GM21390 (cell line): ENCODE measurements at regions not wholly inside any gene's neighbourhood (a gene's known extent, or its start where the extent isn't known, plus 50 kb on each side); places are given as distances from the start of the nearest gene placed in this dataset.
A peak's percentile ranks its signal among the peaks of the same experiment; 100 is the strongest.

Experiments used
- ATAC-seq: cut with Tn5 transposase; IDR thresholded peaks from one replicate; pipeline ENCODE4 v1.9.1; 2021; ENCODE audit not compliant: unreplicated experiment

- no peak for ATAC-seq
Observed at GRCh38 chr11:129723146-129723760, 92.4 kb upstream of the TMEM45B start.

DNA sequence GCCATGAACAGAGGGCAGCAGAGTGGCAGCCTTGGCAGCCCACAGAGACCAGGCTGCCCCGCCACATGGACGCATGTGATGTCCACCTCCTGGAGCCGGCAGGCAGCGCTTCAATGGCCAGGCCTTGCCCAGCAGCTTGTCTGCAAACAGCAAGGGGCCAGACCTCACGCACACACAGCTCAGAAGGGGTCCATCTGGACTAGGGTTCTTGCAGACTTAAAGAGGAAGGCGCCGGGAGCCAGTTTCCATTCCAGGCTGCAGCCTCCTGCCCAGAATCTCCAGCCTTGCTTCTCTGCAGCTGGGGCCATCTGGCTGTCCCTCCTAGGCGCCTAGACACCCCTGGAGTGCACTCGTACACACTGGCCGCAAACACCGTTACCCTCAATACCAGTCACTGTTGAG is 91.9 kb upstream of the TMEM45B start:
- ATAC-seq, result no peak

DNA sequence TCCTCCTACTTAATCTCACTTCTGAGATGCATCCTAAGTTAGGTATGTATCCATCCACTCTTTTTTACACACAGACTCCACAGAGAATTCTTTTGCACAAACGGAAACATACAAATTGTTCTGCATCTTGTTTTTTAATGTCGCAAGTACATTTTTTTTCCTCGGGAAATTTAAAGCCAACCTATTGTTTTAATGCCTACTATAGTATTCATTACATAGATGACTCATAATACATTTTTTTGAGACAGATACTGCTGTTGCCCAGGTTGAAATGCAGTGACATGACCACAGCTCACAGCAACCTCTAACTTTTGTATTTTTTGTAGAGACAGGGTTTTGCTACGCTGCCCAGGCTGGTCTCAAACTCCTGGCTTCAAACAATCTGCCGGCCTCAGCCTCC is 90.8 kb upstream of the TMEM45B start:
- no peak for ATAC-seq

DNA sequence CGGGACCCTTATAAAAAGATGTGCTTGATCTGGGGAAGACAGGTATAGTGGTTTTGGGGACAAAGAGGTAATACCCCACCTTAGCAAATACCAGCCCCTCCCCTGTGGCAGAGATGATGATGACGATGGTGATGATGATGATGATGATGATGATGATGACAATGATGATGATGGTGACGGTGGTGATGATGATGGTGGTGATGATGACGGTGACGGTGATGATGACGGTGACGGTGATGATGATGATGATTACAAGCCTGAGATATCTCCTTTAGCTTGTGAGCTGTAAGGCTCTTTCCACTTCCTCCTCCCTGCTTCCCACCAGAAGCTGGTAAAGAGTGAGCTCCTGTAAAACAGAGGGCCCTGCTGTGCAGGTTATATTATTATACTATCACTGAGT is 89.5 kb upstream of the TMEM45B start:
- ATAC-seq, result no peak

- ATAC-seq, result no peak
Observed at GRCh38 chr11:129728581-129728980, 87.1 kb upstream of the TMEM45B start.

DNA sequence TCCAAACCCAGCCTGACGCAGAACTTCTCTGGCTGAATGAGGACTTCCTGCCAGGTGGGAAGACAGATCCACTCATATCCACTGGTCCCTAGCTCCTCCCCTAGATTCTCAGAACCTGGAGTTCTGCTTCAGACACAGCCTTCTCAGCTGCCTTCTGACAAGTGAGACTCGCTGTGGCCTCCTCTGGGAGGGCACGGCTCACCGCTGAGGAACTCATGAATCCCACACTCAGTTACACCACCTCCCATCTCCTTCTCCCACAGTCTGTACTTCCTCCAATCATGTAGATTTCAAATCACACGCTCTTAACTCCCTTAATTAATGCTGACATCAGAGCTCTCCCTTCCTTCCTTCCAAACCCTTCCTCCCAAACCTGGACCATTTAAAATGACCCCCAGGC is 86.4 kb upstream of the TMEM45B start:
- no peak for ATAC-seq

- ATAC-seq, result no peak
Observed at GRCh38 chr11:129729823-129730222, 85.8 kb upstream of the TMEM45B start.

DNA sequence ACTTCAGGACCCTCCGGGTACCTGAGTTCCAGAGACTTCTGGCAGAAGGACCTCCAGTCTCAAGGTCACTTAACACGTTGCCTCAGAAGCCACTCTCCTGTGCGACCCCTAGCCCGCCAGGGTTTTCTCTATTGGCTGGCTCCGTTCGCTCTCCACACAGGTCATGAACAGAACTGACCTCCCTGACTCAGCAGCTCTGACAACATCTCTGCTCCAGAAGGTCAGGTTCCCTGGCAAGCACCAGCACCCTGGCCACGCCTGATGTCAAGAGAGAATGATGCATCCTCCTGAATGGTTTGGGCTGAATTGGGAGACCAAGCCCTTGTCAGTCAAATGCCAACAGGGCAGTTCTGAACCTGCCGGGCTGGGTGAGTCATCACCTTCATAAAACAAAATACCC is 84.3 kb upstream of the TMEM45B start:
- no peak for ATAC-seq

- no peak for ATAC-seq
Observed at GRCh38 chr11:129732941-129733340, 82.7 kb upstream of the TMEM45B start.

DNA sequence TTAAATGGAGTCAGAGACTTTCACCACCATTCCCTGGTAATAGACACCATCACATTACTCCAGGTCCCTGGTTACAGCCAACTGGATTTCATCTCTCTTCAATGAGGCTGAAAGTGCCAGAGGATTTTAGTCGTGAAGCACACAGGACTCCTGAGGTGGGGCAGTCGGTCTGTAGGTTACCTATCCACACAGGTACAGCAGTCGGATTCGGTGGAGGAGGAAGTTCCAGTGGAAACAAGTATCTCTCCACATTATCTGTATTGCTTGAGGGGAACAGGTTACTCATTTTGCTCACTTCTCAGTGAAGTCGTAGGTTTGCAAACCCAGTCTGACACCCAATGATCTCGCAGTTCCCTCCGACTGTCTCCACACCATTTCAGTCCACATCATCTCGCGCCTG is 82.3 kb upstream of the TMEM45B start:
- no peak for ATAC-seq

GRCh38 chr11:129733981-129734380 is 81.7 kb upstream of the TMEM45B start:
- ATAC-seq, result no peak

DNA sequence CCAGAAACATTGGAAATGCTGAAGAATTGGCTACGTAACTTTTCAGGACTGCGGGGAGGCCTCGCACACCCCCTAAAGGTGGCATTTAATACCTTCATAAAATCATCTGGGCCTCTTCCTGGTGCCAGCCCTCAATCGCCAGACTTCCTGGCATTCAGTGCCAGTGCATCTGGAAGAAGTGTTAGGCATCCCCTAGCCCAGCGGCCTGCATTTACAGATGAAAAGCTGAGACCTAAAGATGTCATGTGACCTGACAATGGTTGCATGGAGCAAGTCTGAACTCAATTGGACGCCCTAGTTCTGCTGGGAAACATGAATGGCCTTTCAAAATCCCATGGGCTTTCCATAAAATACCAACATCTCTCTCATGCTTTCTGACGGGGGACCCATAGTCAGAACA is 81.0 kb upstream of the TMEM45B start:
- no peak for ATAC-seq

GRCh38 chr11:129737831-129738230 is 77.8 kb upstream of the TMEM45B start:
- no peak for ATAC-seq

DNA sequence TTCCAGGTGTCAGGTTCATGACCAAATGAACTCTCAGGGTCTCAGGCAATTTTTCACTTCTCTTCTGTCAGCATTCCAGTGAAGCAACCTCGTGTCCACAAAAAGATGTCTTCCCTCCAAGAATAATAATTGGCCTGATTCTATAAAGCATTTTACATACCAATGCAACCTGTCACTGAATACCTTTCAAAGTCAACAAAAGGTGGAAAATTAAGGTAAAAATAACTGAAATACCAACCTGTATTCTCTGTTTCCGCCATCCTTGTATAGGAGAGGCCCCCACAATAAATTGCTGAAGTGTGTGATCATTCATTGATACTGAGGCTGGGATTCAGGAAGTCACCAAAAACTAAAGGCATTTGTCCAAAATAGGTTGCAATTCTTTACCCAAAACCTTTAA is 77.4 kb upstream of the TMEM45B start:
- ATAC-seq, result no peak

- no peak for ATAC-seq
Observed at GRCh38 chr11:129739339-129739738, 76.3 kb upstream of the TMEM45B start.

DNA sequence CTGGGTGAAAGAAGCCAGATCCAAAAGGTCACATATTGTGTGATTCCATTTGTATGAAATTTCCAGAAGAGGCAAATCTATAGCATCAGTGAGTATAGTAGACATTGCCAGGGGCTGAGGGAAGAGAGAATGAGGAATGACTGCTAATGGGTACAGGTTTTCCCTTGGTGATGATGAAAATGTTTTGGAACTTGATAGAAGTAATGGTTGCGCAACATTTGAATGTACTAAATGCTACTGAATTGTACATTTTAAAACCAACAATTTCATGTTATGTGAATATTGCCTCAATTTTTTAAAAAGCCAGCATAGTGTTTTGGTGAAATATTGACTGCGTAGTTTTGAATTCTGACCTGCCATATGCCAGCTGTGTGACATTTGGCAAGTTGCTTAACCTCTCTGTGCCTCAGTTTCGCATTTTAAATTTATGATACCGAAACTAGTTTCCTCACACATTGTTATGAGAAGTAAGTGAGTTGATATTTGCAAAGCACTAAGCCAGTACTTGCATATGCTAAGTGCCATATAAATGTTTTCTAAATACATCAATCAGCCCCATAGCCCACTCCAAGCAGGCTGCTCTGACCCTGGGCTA is 75.4 kb upstream of the TMEM45B start:
- no peak for ATAC-seq

DNA sequence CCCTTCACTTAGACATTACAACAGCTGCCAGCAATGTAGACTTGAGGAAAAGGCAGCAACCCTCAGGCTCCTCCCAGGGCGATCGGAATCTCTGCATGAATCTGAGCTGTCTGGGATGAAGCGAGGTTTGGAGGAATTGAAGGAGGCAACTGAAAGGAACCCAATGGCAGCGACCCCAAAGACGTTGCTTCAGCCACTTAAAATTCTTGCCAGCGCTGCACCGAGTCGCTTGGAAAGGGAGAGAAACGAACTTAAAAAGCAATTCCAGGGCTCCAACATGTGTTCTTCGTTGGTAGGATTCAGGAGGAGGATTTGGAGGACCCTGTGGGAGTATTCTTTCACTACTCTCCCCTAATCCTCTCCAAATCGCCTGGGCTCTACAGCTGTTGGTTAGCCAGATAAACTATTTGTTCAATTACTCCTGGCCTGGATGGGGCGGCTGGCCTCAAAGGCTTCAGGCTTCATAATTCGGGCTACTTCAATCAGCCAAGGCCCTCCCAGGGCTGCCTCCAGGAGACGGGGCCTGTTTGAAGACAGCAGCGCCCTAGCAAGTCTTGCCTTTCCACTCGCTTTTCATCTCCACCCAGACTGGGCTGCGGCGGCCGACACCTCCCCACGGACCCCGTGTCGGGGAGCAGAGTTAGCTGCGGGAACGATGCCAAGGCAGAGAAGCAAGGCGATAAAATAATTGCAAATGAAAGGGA is 72.4 kb upstream of the TMEM45B start:
- ATAC-seq, result no peak

DNA sequence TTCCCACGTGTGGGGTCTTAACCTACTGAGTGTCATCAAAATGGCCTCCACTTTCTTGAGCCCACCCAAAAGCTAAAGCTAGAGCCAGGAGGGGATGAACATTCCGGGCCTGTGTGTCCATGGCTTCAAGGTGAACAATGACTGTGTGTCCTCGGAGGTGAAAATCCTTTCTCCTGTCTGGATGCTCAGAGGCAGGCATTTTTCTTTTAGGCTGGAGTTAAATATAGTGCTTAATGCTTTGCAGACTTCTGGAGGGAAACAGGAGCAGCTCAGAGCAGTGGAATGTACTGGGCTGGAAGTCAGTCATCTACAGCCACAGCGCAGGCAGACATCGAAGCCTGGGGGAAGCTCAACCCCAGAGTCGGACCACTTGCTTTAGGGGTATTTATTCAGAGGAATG is 68.6 kb upstream of the TMEM45B start:
- ATAC-seq, result no peak

GRCh38 chr11:129749141-129749540 is 66.5 kb upstream of the TMEM45B start:
- ATAC-seq, result no peak

DNA sequence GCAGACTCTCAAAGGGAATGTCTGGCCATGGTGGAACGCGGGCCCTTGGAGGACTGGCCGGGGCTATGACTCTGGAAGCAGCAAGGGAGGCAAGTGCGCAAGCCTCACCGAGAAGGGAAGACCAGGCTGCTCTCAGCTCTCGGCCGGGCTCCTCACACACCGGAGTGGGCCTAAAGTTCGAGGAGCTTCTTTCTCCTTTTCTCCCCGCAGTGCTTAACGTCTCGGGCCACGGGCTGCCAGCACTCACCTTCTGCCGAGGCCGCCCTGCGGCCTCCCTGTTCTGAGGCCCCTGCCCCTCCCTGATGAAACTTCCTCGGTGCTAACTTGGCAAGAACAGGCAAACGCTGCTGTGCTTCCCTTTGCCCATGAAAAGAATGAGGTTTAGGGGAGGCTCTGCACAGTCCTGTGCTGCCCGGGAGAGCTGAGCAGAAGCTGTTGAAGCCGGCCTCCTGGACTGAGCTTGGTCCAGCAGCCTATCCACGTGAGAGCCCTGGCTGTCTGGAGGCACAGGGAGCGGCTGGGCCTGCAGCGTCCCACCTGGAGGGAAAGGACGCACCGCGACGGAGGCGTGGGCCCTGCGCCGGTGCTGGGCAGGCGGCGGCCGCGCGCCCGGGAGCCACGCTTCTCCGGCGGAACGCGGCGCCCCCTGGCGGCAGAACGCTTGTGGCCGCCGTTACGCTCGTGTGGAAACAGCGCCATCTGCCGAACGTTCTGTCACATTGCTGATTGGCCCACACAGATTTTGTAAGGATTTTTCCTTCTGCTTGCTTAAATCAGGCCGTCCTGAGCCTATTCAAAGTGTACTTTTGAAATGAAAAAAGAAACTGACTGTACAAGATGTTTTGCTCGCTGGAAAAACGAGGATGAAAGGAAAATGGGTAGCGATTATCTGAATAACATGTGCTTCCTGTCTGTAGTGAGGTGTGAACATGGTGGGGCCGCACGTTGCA is 65.0 kb upstream of the TMEM45B start:
- ATAC-seq, result peak; percentile 95

- no peak for ATAC-seq
Observed at GRCh38 chr11:129751511-129751910, 64.1 kb upstream of the TMEM45B start.
